Pancreas (tissue), 10 donors: ENCODE measurements at regions not wholly inside any gene's neighbourhood (a gene's known extent, or its start where the extent isn't known, plus 50 kb on each side); places are given as distances from the start of the nearest gene placed in this dataset.
"Not testable (repeated sequence)": the region's sequence is repeated elsewhere in the genome, so short reads cannot be mapped to it uniquely, and the experiment has no call there.

ENCODE experiments used
- ATAC-seq, 4 donors: fragments of 200-7000 bp; cut with Tn5 transposase; one replicate each; pipeline versions ENCODE4 v1.8.0 to v1.9.1; 2020; ENCODE audit warnings: mild to moderate bottlenecking in 4 of 4, moderate library complexity in 4 of 4
- DNase-seq, 6 donors: peaks; one replicate each; pipeline ENCODE4 v3.0.0-alpha.2; 2020
- FAIRE-seq: peaks from 2 replicates; lab custom pipeline; 2012; peaks lifted over from hg19 to GRCh38; lab: Jason Lieb, UNC
- H3K27ac ChIP-seq, 4 donors: fragments of 200-600 bp; sonication (generic); 1 replicate in 3 of 4; 2 replicates in 1 of 4; pipeline versions ENCODE4 v1.5.0 to v1.8.0; 2020
- H3K27me3 ChIP-seq, 4 donors: fragments of 200-600 bp; one replicate each; pipeline ENCODE4 v1.8.0; 2021
- H3K36me3 ChIP-seq, 3 donors: fragments of 200-600 bp; sonication (generic) in 1 of 3; one replicate each; pipeline versions ENCODE4 v1.5.0 to v1.8.0; 2020 to 2021
- H3K4me1 ChIP-seq, 3 donors: fragments of 200-600 bp; one replicate each; pipeline ENCODE4 v1.8.0; 2021
- H3K4me3 ChIP-seq, 4 donors: fragments of 200-600 bp; sonication (generic) in 2 of 4; one replicate each; pipeline versions ENCODE4 v1.5.0 to v1.8.0; 2020 to 2021
- H3K9me3 ChIP-seq, 4 donors: fragments of 200-600 bp; one replicate each; pipeline ENCODE4 v1.8.0; 2021
- WGBS, 2 donors: extraction: QIAGEN DNeasy Blood & Tissue Kit; methylation state at CpG; one replicate each; pipeline ENCODE4 v1.1.7; 2013; 5-methylcytosine and 5-hydroxymethylcytosine counted together
- intact Hi-C, 3 donors: fragments of 100-400 bp; cut with DNase I; formaldehyde crosslinking; loops; one replicate each; pipeline versions ENCODE4 v1.11.1 to v1.14.2; 2022
- TF ChIP-seq, protein P1 (sequence below), 4 donors: fragments of 200-600 bp; sonication (generic) in 3 of 4; IDR thresholded peaks; one replicate each; pipeline versions ENCODE4 v1.5.0 to v1.8.0; 2021; ENCODE audit warnings: antibody characterized with exemption in 4 of 4
- donor health status: healthy with polysubstance abuse.
- donor health status: DM: no; HTN: no; CAD: no; lungs with moderate emphysema.
- donor health status: DM: no; HTN: no; CAD: no.
- donor health status: control.
- donor health status: control.
- donor health status: Bipolar disorder and iron deficiency.
- donor health status: DM: yes; HTN: yes; CAD: no.
- donor health status: DM: no; HTN: no; CAD: no.
- donor health status: DM: no; HTN: no; CAD: no.
- donor health status: DM: yes; HTN: yes; CAD: no.

GRCh38 chrX:139429913-139430312, 100.6 kb upstream of the F9 start:
- Histone ChIP-seq H3K36me3 (no peaks in the 10 kb centered on the region), H3K27ac (no peak overlapping the region), H3K4me1 (no peaks in the 10 kb centered on the region), H3K9me3 (no peaks in the 10 kb centered on the region), H3K4me3 (no peak overlapping the region), H3K27me3 (peaks cover 0 to 27% (median 3%) of the 10 kb centered on the region in 4 donors)
- intact Hi-C loops = no loop called here
- FAIRE-seq (no peak), ATAC-seq (no peak), DNase-seq (no peak)
- TF ChIP-seq, protein P1, sequence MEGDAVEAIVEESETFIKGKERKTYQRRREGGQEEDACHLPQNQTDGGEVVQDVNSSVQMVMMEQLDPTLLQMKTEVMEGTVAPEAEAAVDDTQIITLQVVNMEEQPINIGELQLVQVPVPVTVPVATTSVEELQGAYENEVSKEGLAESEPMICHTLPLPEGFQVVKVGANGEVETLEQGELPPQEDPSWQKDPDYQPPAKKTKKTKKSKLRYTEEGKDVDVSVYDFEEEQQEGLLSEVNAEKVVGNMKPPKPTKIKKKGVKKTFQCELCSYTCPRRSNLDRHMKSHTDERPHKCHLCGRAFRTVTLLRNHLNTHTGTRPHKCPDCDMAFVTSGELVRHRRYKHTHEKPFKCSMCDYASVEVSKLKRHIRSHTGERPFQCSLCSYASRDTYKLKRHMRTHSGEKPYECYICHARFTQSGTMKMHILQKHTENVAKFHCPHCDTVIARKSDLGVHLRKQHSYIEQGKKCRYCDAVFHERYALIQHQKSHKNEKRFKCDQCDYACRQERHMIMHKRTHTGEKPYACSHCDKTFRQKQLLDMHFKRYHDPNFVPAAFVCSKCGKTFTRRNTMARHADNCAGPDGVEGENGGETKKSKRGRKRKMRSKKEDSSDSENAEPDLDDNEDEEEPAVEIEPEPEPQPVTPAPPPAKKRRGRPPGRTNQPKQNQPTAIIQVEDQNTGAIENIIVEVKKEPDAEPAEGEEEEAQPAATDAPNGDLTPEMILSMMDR (IDR thresholded peaks at IDR 0.05) = no peak
- WGBS, 2 donors = 7 to 11% methylated on average over 2 of the region's 2 CpGs

- no peaks in the 10 kb centered on the region for H3K9me3 ChIP-seq
- no peaks in the 10 kb centered on the region for H3K36me3 ChIP-seq
- no peak overlapping the region for H3K4me3 ChIP-seq
- intact Hi-C loops = no loop called here
- no peaks in the 10 kb centered on the region for H3K27me3 ChIP-seq
- ATAC-seq (no peak), FAIRE-seq (no peak), DNase-seq (no peak)
- no peaks in the 10 kb centered on the region for H3K4me1 ChIP-seq
- 27 to 35% methylated on average over 3 of the region's 3 CpGs for WGBS, 2 donors
- no peak overlapping the region for H3K27ac ChIP-seq
- TF ChIP-seq, protein P1 (IDR thresholded peaks at IDR 0.05) = no peak
Observed at GRCh38 chrX:139423186-139423585, 107.4 kb upstream of the F9 start.

DNA sequence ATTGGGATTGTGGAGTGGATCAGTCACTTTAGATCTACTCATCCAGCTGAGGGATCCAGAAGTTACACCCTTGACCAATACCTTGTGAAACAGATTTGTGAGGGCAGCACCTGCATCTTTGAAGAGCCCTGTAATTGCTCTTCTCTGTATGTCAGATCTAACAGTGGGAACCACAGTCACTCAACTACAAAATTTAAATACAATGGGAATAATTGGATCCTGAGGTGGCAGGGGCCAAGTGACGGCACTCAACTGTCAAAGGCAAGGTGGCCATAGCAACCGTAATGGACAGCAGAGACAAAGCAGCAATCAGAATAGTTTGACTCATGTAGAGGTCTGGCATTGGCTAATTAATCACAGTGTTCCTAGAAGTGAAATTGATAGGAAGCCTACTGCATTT, 132.3 kb upstream of the F9 start:
- ATAC-seq, H3K36me3 ChIP-seq, DNase-seq, H3K27me3 ChIP-seq, FAIRE-seq, H3K9me3 ChIP-seq, H3K4me3 ChIP-seq, intact Hi-C loops, H3K27ac ChIP-seq, H3K4me1 ChIP-seq: not testable (repeated sequence)
- 88 to 91% methylated on average over 2 of the region's 2 CpGs for WGBS, 2 donors

GRCh38 chrX:139388254-139388653, 142.3 kb upstream of the F9 start:
- Histone ChIP-seq H3K9me3 (no peaks in the 10 kb centered on the region), H3K27me3 (no peaks in the 10 kb centered on the region), H3K36me3 (no peaks in the 10 kb centered on the region), H3K4me3 (no peak overlapping the region), H3K4me1 (no peaks in the 10 kb centered on the region), H3K27ac (no peak overlapping the region)
- DNase-seq = no peak
- no peak for FAIRE-seq
- 48 to 55% methylated on average over 3 of the region's 3 CpGs for WGBS, 2 donors
- intact Hi-C loops = no loop called here
- ATAC-seq = no peak
- TF ChIP-seq, protein P1 (IDR thresholded peaks at IDR 0.05) = no peak

DNA sequence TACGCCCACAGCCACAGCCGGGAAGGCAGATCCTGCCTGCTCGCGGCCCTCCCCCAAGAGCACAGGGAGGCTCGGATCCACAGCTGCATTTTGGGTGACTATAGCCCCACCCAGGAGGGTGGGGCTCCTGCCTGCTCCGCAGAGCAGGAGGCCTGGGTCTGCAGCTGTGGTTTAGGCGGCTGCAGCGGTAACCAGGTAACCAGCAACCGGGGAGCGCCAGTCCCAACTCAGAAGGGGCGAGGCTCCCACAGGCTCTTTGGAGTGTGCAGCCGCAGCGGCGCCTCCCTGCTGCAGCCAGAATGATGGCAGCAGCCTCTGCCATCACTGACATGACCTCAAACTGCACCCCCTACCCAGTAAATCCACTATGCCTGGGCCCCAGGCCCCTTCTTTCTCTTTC, 148.0 kb upstream of the F9 start:
- Histone ChIP-seq H3K27me3 (peaks cover 0 to 4% (median 0%) of the 10 kb centered on the region in 4 donors), H3K27ac (no peak overlapping the region), H3K4me1 (no peaks in the 10 kb centered on the region), H3K36me3 (no peaks in the 10 kb centered on the region), H3K9me3 (no peaks in the 10 kb centered on the region), H3K4me3 (no peak overlapping the region)
- 61 to 79% methylated on average over 14 of the region's 14 CpGs for WGBS, 2 donors
- FAIRE-seq = no peak
- DNase-seq = peak in 1 of 6 donors; percentile 45
- TF ChIP-seq, protein P1 (IDR thresholded peaks at IDR 0.05) = no peak
- intact Hi-C loops = no loop called here
- no peak for ATAC-seq

DNA sequence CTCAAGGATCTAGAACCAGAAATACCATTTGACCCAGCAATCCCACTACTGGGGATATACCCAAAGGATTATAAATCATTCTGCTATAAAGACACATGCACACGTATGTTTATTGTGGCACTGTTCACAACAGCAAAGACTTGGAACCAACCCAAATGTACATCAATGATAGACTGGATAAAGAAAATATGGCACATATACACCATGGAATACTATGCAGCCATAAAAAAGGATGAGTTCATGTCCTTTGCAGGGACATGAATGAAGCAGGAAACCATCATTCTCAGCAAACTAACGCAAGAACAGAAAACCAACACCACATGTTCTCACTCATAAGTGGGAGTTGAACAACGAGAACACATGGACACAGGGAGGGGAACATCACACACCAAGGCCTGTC, 154.0 kb upstream of the F9 start:
- DNase-seq, H3K27ac ChIP-seq, H3K36me3 ChIP-seq, H3K4me3 ChIP-seq, FAIRE-seq, intact Hi-C loops, H3K4me1 ChIP-seq, H3K9me3 ChIP-seq, ATAC-seq, H3K27me3 ChIP-seq: not testable (repeated sequence)
- WGBS, 2 donors = 65 to 77% methylated on average over 3 of the region's 3 CpGs
